MG63 (cell line): ENCODE measurements at regions not wholly inside any gene's neighbourhood (a gene's known extent, or its start where the extent isn't known, plus 50 kb on each side); places are given as distances from the start of the nearest gene placed in this dataset.
"Not testable (repeated sequence)": the region's sequence is repeated elsewhere in the genome, so short reads cannot be mapped to it uniquely, and the experiment has no call there.

Source experiments
- DNase-seq: peaks from one replicate; pipeline ENCODE4 v3.0.0-alpha.2; 2020
- H3K27me3 ChIP-seq: fragments of 250-450 bp; sonication (Bioruptor Pico); 2 replicates; pipeline ENCODE4 v1.5.1; 2020; ENCODE audit warnings: mild to moderate bottlenecking, moderate library complexity
- H3K36me3 ChIP-seq: fragments of 250-450 bp; sonication (Bioruptor Pico); 2 replicates; pipeline ENCODE4 v1.5.1; 2020; ENCODE audit warnings: mild to moderate bottlenecking, moderate library complexity
- H3K4me3 ChIP-seq: fragments of 250-450 bp; sonication (Bioruptor Pico); 2 replicates; pipeline ENCODE4 v1.5.1; 2020; ENCODE audit warnings: mild to moderate bottlenecking, moderate library complexity
- H3K9me3 ChIP-seq: fragments of 250-450 bp; sonication (Bioruptor Pico); 2 replicates; pipeline ENCODE4 v1.5.1; 2020; ENCODE audit warnings: mild to moderate bottlenecking, moderate library complexity

- H3K36me3 ChIP-seq = no peaks in the 10 kb centered on the region
- H3K4me3 ChIP-seq = no peak overlapping the region
- H3K9me3 ChIP-seq = no peaks in the 10 kb centered on the region
- H3K27me3 ChIP-seq = no peaks in the 10 kb centered on the region
- no peak for DNase-seq
Measured at GRCh38 chr13:90872491-90873025, 474.9 kb upstream of the MIR17HG start.

- no peak for DNase-seq
- Histone ChIP-seq H3K4me3 (no peak overlapping the region), H3K9me3 (no peaks in the 10 kb centered on the region), H3K36me3 (no peaks in the 10 kb centered on the region), H3K27me3 (no peaks in the 10 kb centered on the region)
Measured at GRCh38 chr13:90880790-90881189, 466.7 kb upstream of the MIR17HG start.

- no peaks in the 10 kb centered on the region for H3K36me3 ChIP-seq
- DNase-seq = no peak
- H3K9me3 ChIP-seq = no peaks in the 10 kb centered on the region
Measured at GRCh38 chr13:90882551-90882950, 464.9 kb upstream of the MIR17HG start.

GRCh38 chr13:90883592-90883991, 463.9 kb upstream of the MIR17HG start:
- Histone ChIP-seq H3K4me3 (no peak overlapping the region), H3K27me3 (no peaks in the 10 kb centered on the region), H3K9me3 (no peaks in the 10 kb centered on the region), H3K36me3 (no peaks in the 10 kb centered on the region)
- DNase-seq = no peak

More at GRCh38 chr13:90882551-90882950, 464.9 kb upstream of the MIR17HG start:
- Histone ChIP-seq H3K4me3 (no peak overlapping the region), H3K27me3 (no peaks in the 10 kb centered on the region)

- Histone ChIP-seq H3K36me3 (no peaks in the 10 kb centered on the region), H3K27me3 (no peaks in the 10 kb centered on the region), H3K4me3 (no peak overlapping the region), H3K9me3 (no peaks in the 10 kb centered on the region)
- no peak for DNase-seq
Measured at GRCh38 chr13:90884066-90884465, 463.4 kb upstream of the MIR17HG start.

GRCh38 chr13:90889906-90890834, 457.3 kb upstream of the MIR17HG start:
- H3K4me3 ChIP-seq = no peak overlapping the region
- no peaks in the 10 kb centered on the region for H3K36me3 ChIP-seq
- H3K27me3 ChIP-seq = no peaks in the 10 kb centered on the region
- H3K9me3 ChIP-seq = no peaks in the 10 kb centered on the region
- no peak for DNase-seq

- DNase-seq = no peak
- Histone ChIP-seq H3K9me3 (no peaks in the 10 kb centered on the region), H3K4me3 (no peak overlapping the region), H3K36me3 (no peaks in the 10 kb centered on the region), H3K27me3 (no peaks in the 10 kb centered on the region)
Measured at GRCh38 chr13:90891329-90891728, 456.2 kb upstream of the MIR17HG start.

GRCh38 chr13:90893199-90893598, 454.3 kb upstream of the MIR17HG start:
- not testable (repeated sequence) for H3K36me3 ChIP-seq, H3K27me3 ChIP-seq, DNase-seq, H3K4me3 ChIP-seq, H3K9me3 ChIP-seq

GRCh38 chr13:90896002-90896401, 451.5 kb upstream of the MIR17HG start:
- no peak for DNase-seq
- Histone ChIP-seq H3K9me3 (no peaks in the 10 kb centered on the region), H3K4me3 (no peak overlapping the region), H3K36me3 (no peaks in the 10 kb centered on the region), H3K27me3 (no peaks in the 10 kb centered on the region)

GRCh38 chr13:90898811-90899210, 448.7 kb upstream of the MIR17HG start:
- no peak for DNase-seq
- Histone ChIP-seq H3K9me3 (no peaks in the 10 kb centered on the region), H3K4me3 (no peak overlapping the region), H3K27me3 (no peaks in the 10 kb centered on the region), H3K36me3 (no peaks in the 10 kb centered on the region)

- no peaks in the 10 kb centered on the region for H3K9me3 ChIP-seq
- no peaks in the 10 kb centered on the region for H3K36me3 ChIP-seq
- DNase-seq = no peak
- no peaks in the 10 kb centered on the region for H3K27me3 ChIP-seq
- no peak overlapping the region for H3K4me3 ChIP-seq
Measured at GRCh38 chr13:90899416-90899815, 448.1 kb upstream of the MIR17HG start.

GRCh38 chr13:90902255-90902654, 445.2 kb upstream of the MIR17HG start:
- H3K27me3 ChIP-seq = no peaks in the 10 kb centered on the region
- no peaks in the 10 kb centered on the region for H3K9me3 ChIP-seq
- no peak overlapping the region for H3K4me3 ChIP-seq
- no peak for DNase-seq
- no peaks in the 10 kb centered on the region for H3K36me3 ChIP-seq

GRCh38 chr13:90906554-90906953, 440.9 kb upstream of the MIR17HG start:
- no peaks in the 10 kb centered on the region for H3K36me3 ChIP-seq
- H3K27me3 ChIP-seq = no peaks in the 10 kb centered on the region
- DNase-seq = no peak
- no peaks in the 10 kb centered on the region for H3K9me3 ChIP-seq
- H3K4me3 ChIP-seq = no peak overlapping the region

- Histone ChIP-seq H3K36me3 (no peaks in the 10 kb centered on the region), H3K27me3 (no peaks in the 10 kb centered on the region), H3K4me3 (no peak overlapping the region), H3K9me3 (no peaks in the 10 kb centered on the region)
- no peak for DNase-seq
Measured at GRCh38 chr13:90908792-90909191, 438.7 kb upstream of the MIR17HG start.

GRCh38 chr13:90910018-90910639, 437.4 kb upstream of the MIR17HG start:
- no peaks in the 10 kb centered on the region for H3K36me3 ChIP-seq
- no peak for DNase-seq

GRCh38 chr13:90912247-90912646, 435.2 kb upstream of the MIR17HG start:
- no peaks in the 10 kb centered on the region for H3K9me3 ChIP-seq
- H3K36me3 ChIP-seq = no peaks in the 10 kb centered on the region
- no peak overlapping the region for H3K4me3 ChIP-seq
- no peaks in the 10 kb centered on the region for H3K27me3 ChIP-seq
- no peak for DNase-seq

More at GRCh38 chr13:90910018-90910639, 437.4 kb upstream of the MIR17HG start:
- no peaks in the 10 kb centered on the region for H3K9me3 ChIP-seq
- H3K4me3 ChIP-seq = no peak overlapping the region
- H3K27me3 ChIP-seq = no peaks in the 10 kb centered on the region

- Histone ChIP-seq H3K36me3 (no peaks in the 10 kb centered on the region), H3K9me3 (no peaks in the 10 kb centered on the region), H3K4me3 (no peak overlapping the region), H3K27me3 (no peaks in the 10 kb centered on the region)
- no peak for DNase-seq
Measured at GRCh38 chr13:90918536-90918935, 429.0 kb upstream of the MIR17HG start.
